ENCODE measurements at regions not wholly inside any gene's neighbourhood (a gene's known extent, or its start where the extent isn't known, plus 50 kb on each side); places are given as distances from the start of the nearest gene placed in this dataset.

GRCh38 chr3:66164155-66164554, 56.6 kb upstream of the SLC25A26 start:
- Histone ChIP-seq H3K79me2 (replicated peaks; ENCODE audit: insufficient read depth) (no peaks in the 10 kb centered on the region), H3K27me3 (ENCODE audit: insufficient read depth) (no peaks in the 10 kb centered on the region), H3K36me3 (ENCODE audit: insufficient read depth) (no peaks in the 10 kb centered on the region), H3K9me2 (ENCODE audit: insufficient read depth) (no peaks in the 10 kb centered on the region), H3K27ac (ENCODE audit: low read depth) (no peak overlapping the region), H3F3A (replicated peaks; ENCODE audit: low read depth) (no peaks in the 10 kb centered on the region), H3K4me3 (no peak overlapping the region), H3K4me1 (ENCODE audit: insufficient read depth) (no peaks in the 10 kb centered on the region), H4K20me1 (replicated peaks; ENCODE audit: insufficient read depth) (no peaks in the 10 kb centered on the region), H2AFZ (no peak overlapping the region), H3K4me2 (no peak overlapping the region)
- no peak for TF ChIP-seq CREB1 (CRISPR knock-in tag; IDR thresholded peaks at IDR 0.05; ENCODE audit: low read depth)
- no peak for TF ChIP-seq ETS1 (IDR thresholded peaks at IDR 0.05)
- no peak for TF ChIP-seq JUNB (IDR thresholded peaks at IDR 0.05; ENCODE audit: unreplicated experiment)
- no peak for TF ChIP-seq STAT1 (IDR thresholded peaks at IDR 0.05; ENCODE audit: unreplicated experiment)
- no peak for TF ChIP-seq CTCF (conservative IDR thresholded peaks at IDR 0.05; ENCODE audit: low read depth in 2 of 2)
- TF ChIP-seq ZNF114 (CRISPR knock-in tag; IDR thresholded peaks at IDR 0.05): no peak
- TF ChIP-seq POLR2AphosphoS5 (IDR thresholded peaks at IDR 0.05; ENCODE audit: low read depth): no peak
- TF ChIP-seq NANOG (IDR thresholded peaks at IDR 0.05; ENCODE audit: borderline replicate concordance): no peak
- TF ChIP-seq REST (IDR thresholded peaks at IDR 0.05; ENCODE audit: unreplicated experiment): no peak
- TF ChIP-seq ZNF331 (CRISPR knock-in tag; IDR thresholded peaks at IDR 0.05; ENCODE audit: low read depth): no peak
- no peak for TF ChIP-seq ZNF462 (CRISPR knock-in tag; IDR thresholded peaks at IDR 0.05)
- no peak for TF ChIP-seq EZH2phosphoT487 (IDR thresholded peaks at IDR 0.05; ENCODE audit: unreplicated experiment)
- no peak for TF ChIP-seq EZH2 (IDR thresholded peaks at IDR 0.05; ENCODE audit: low read depth, unreplicated experiment)
- no peak for DNase-seq (ENCODE audit: low spot score)
- no peak for ATAC-seq
- H3K4me1 Mint-ChIP-seq: no peaks in the 10 kb centered on the region; the same call in 2 of the 3 replicates
- H3K9me3 Mint-ChIP-seq: no peaks in the 10 kb centered on the region
- no peaks in the 10 kb centered on the region for H3K27me3 Mint-ChIP-seq (ENCODE audit: insufficient read depth, low read depth, poor library complexity)
- no peak overlapping the region for H3K4me3 Mint-ChIP-seq
- no peaks in the 10 kb centered on the region for H3K36me3 Mint-ChIP-seq (ENCODE audit: low read depth)
- H3K27ac Mint-ChIP-seq: no peak overlapping the region

Data from GM23338 (cell line).